WI38 (cell line): ENCODE measurements at regions not wholly inside any gene's neighbourhood (a gene's known extent, or its start where the extent isn't known, plus 50 kb on each side); places are given as distances from the start of the nearest gene placed in this dataset.

ENCODE experiments used
- H3K4me3 ChIP-seq: 2 replicates; pipeline ENCODE4 v1.5.1; 2011; ENCODE audit warnings: low read depth, mild to moderate bottlenecking, control low read depth, low read length
- CTCF ChIP-seq: IDR thresholded peaks from 2 replicates; pipeline ENCODE4 v1.5.1; 2012; ENCODE audit warnings: low read depth, mild to moderate bottlenecking, control low read depth, low read length

- H3K4me3 ChIP-seq, result no peak overlapping the region
- no peak for TF ChIP-seq CTCF
These were observed 112.5 kb upstream of the FGGY start for GRCh38 chr1:59184365-59184905.

GRCh38 chr1:59185163-59185860 lies 111.6 kb upstream of the FGGY start:
- no peak overlapping the region for H3K4me3 ChIP-seq
- TF ChIP-seq CTCF, result no peak

GRCh38 chr1:59186656-59187055 lies 110.2 kb upstream of the FGGY start:
- TF ChIP-seq CTCF, result no peak
- no peak overlapping the region for H3K4me3 ChIP-seq

- no peak overlapping the region for H3K4me3 ChIP-seq
- TF ChIP-seq CTCF, result no peak
These were observed 108.3 kb upstream of the FGGY start for GRCh38 chr1:59188413-59189213.

GRCh38 chr1:59193443-59194093 lies 103.3 kb upstream of the FGGY start:
- TF ChIP-seq CTCF, result no peak
- H3K4me3 ChIP-seq, result no peak overlapping the region

GRCh38 chr1:59194621-59195020 lies 102.3 kb upstream of the FGGY start:
- TF ChIP-seq CTCF, result no peak
- H3K4me3 ChIP-seq, result no peak overlapping the region
